ENCODE measurements at regions not wholly inside any gene's neighbourhood (a gene's known extent, or its start where the extent isn't known, plus 50 kb on each side); places are given as distances from the start of the nearest gene placed in this dataset.

DNA sequence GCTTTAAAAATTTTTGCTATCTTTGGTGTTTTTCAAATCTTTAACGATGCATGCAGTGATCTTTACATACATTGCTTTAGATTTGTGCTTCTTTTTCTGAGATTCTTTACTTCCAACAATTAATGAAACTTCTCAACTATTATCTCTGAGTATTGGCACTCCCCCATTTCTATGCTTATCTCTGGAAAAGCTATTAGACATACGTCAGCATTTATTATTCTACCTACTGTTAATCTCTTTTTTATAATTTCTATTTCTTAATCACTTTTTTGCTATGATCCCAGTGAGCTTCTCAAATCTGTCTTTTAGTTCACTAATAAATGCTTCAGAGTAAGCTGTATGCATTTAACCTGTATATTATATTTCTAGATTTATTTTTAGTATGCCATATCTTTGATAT, 264.2 kb upstream of the TFAP2D start:
- Histone ChIP-seq H4K5ac (ENCODE audit: low read depth, low read length) (no peak overlapping the region), H3K4ac (ENCODE audit: low read depth, low read length) (no peak overlapping the region), H4K91ac (ENCODE audit: insufficient read depth, low read depth, low read length) (no peak overlapping the region), H3K14ac (replicated peaks; ENCODE audit: low read depth, low read length) (no peak overlapping the region), H3K79me1 (ENCODE audit: low read depth in 1 of 2, low read length in 2 of 2) (no peaks in the 10 kb centered on the region), H3K23ac (ENCODE audit: low read depth, low read length) (no peak overlapping the region), H2BK5ac (ENCODE audit: low read depth, low read length, poor library complexity, severe bottlenecking) (no peak overlapping the region), H2AFZ (replicated peaks; ENCODE audit: low read length, poor library complexity) (no peak overlapping the region), H2BK15ac (ENCODE audit: low read depth, low read length) (no peak overlapping the region), H3K9ac (ENCODE audit: low read depth, low read length) (no peak overlapping the region), H3K56ac (ENCODE audit: extremely low read depth, insufficient read depth, low read length) (no peak overlapping the region), H2BK20ac (ENCODE audit: low read depth, low read length) (no peak overlapping the region), H3K36me3 (ENCODE audit: control insufficient read depth, insufficient read depth, low read length) (no peaks in the 10 kb centered on the region), H4K20me1 (ENCODE audit: insufficient read depth, low read length) (no peaks in the 10 kb centered on the region), H2AK9ac (replicated peaks; ENCODE audit: low read depth, low read length, poor library complexity) (no peak overlapping the region), H3K9me3 (ENCODE audit: control insufficient read depth, insufficient read depth, low read length) (no peaks in the 10 kb centered on the region), H3K18ac (ENCODE audit: low read depth, low read length) (no peak overlapping the region), H3K27ac (ENCODE audit: insufficient read depth, low read length) (no peak overlapping the region), H4K8ac (ENCODE audit: low read depth in 2 of 2, low read length in 2 of 2) (no peak overlapping the region), H3K9me1 (ENCODE audit: insufficient read depth, low read length) (no peaks in the 10 kb centered on the region), H2BK120ac (ENCODE audit: low read depth, low read length) (no peak overlapping the region), H2AK5ac (ENCODE audit: low read depth, low read length) (no peak overlapping the region), H3K4me1 (ENCODE audit: control insufficient read depth, insufficient read depth, low read length) (no peaks in the 10 kb centered on the region), H3K4me2 (ENCODE audit: low read depth, low read length) (no peak overlapping the region), H3K4me3 (ENCODE audit: insufficient read depth, low read depth, low read length) (no peak overlapping the region), H3K27me3 (ENCODE audit: control insufficient read depth, insufficient read depth, low read length) (no peaks in the 10 kb centered on the region)
- dilution Hi-C loops (cut with HindIII; ENCODE audit: low sequenced_read_pairs, unreplicated experiment) (no loop called here), in situ Hi-C loops (cut with MboI; ENCODE audit: low sequenced_read_pairs) (no loop called here), intact Hi-C loops (cut with micrococcal nuclease) (no loop called here)
- no TSS peak for BruUV-seq (replicated peaks)
- no peak for DNase-seq
- no peak for ATAC-seq (ENCODE audit: low read depth)
- TF ChIP-seq CTCF (conservative IDR thresholded peaks at IDR 0.05; ENCODE audit: low read depth, low read length) (no peak), MAFK (IDR thresholded peaks at IDR 0.05; ENCODE audit: low read depth, low read length) (peak; percentile 74)
- WGBS, 2 experiments (ENCODE audit: extremely low coverage in 2 of 2, insufficient read length in 1 of 2), result no CpG with 5 or more reads among the region's 2 CpGs
- ChIA-PET POLR2A (ENCODE audit: unreplicated experiment) (no interaction called here), CTCF (no interaction called here)
